Sigmoid colon (tissue), 4 donors: ENCODE measurements at regions not wholly inside any gene's neighbourhood (a gene's known extent, or its start where the extent isn't known, plus 50 kb on each side); places are given as distances from the start of the nearest gene placed in this dataset.

Experiments used
- CTCF ChIP-seq, 4 experiments: fragments of 450-650 bp in 3 of 4; fragments of 200-600 bp in 1 of 4; IDR thresholded peaks; one replicate each; pipeline ENCODE4 v1.5.1; 2016 to 2019; ENCODE audit warnings: antibody characterized with exemption in 4 of 4, mild to moderate bottlenecking in 3 of 4, moderate library complexity in 2 of 4
- EP300 ChIP-seq, 4 donors: sonication (generic); formaldehyde crosslinking; IDR thresholded peaks; one replicate each; pipeline ENCODE4 v1.6.1; 2017; ENCODE audit warnings: antibody characterized with exemption in 4 of 4
- POLR2AphosphoS5 ChIP-seq, 4 donors: sonication (generic); formaldehyde crosslinking; IDR thresholded peaks; one replicate each; pipeline ENCODE4 v1.6.1; 2017; ENCODE audit warnings: antibody characterized with exemption in 4 of 4

- TF ChIP-seq CTCF (IDR thresholded peaks at IDR 0.05): no peak
- no peak for TF ChIP-seq EP300 (IDR thresholded peaks at IDR 0.05)
- no peak for TF ChIP-seq POLR2AphosphoS5 (IDR thresholded peaks at IDR 0.05)
These were observed 58.0 kb upstream of the CLDN5 start for GRCh38 chr22:19582033-19582693.
